Body of pancreas (tissue), 4 donors: ENCODE measurements at regions not wholly inside any gene's neighbourhood (a gene's known extent, or its start where the extent isn't known, plus 50 kb on each side); places are given as distances from the start of the nearest gene placed in this dataset.

Experiments
- ATAC-seq: fragments of 150-250 bp; one replicate; pipeline ENCODE4 v1.9.1; 2016
- DNase-seq, 4 donors: peaks; one replicate each; pipeline ENCODE4 v3.0.0-alpha.2; 2019
- H3K27ac ChIP-seq, 4 donors: fragments of 200-600 bp; sonication (generic); 1 replicate in 3 of 4; 2 replicates in 1 of 4; pipeline versions ENCODE4 v1.5.1 to v1.6.1; 2016 to 2019; ENCODE audit warnings: mild to moderate bottlenecking in 1 of 4, mixed read lengths in 1 of 4, moderate library complexity in 1 of 4
- H3K27me3 ChIP-seq, 2 donors: fragments of 200-600 bp; sonication (generic); one replicate each; pipeline ENCODE4 v1.6.0; 2016; ENCODE audit warnings: mild to moderate bottlenecking in 1 of 2
- H3K36me3 ChIP-seq, 2 donors: fragments of 200-600 bp; sonication (generic); replicated peaks in 1 of 2; 2 replicates each; pipeline ENCODE4 v1.5.1; 2016; ENCODE audit warnings: low read depth in 2 of 2; ENCODE audit not compliant: insufficient read depth in 1 of 2
- H3K4me1 ChIP-seq: fragments of 200-600 bp; sonication (generic); one replicate; pipeline ENCODE4 v1.6.0; 2016
- H3K4me3 ChIP-seq, 2 donors: fragments of 200-600 bp; sonication (generic); 1 replicate in 1 of 2; 2 replicates in 1 of 2; pipeline ENCODE4 v1.5.1; 2016 to 2019
- H3K9me3 ChIP-seq, 3 donors: fragments of 200-600 bp; sonication (generic); 1 replicate in 2 of 3; 2 replicates in 1 of 3; pipeline ENCODE4 v1.5.1; 2016
- CTCF ChIP-seq, 7 experiments: fragments of 450-650 bp in 4 of 7; fragments of 200-600 bp in 3 of 7; sonication (generic) in 3 of 7; IDR thresholded peaks; one replicate each; pipeline ENCODE4 v1.5.1; 2016 to 2019; ENCODE audit warnings: antibody characterized with exemption in 7 of 7
- POLR2A ChIP-seq, 3 donors: fragments of 450-650 bp; IDR thresholded peaks; one replicate each; pipeline ENCODE4 v1.6.1; 2016; ENCODE audit warnings: antibody characterized with exemption in 3 of 3, mild to moderate bottlenecking in 2 of 3
- WGBS, 2 donors: methylation state at CpG; one replicate each; pipeline ENCODE4 v1.1.5; 2017; 5-methylcytosine and 5-hydroxymethylcytosine counted together
- intact Hi-C: fragments of 100-400 bp; cut with DNase I; formaldehyde crosslinking; loops from one replicate; pipeline ENCODE4 v1.15.1; 2023

- DNase-seq: no peak
- intact Hi-C loops: no loop called here
- Histone ChIP-seq H3K9me3 (no peaks in the 10 kb centered on the region), H3K4me3 (no peak overlapping the region), H3K4me1 (no peaks in the 10 kb centered on the region), H3K36me3 (no peaks in the 10 kb centered on the region), H3K27ac (no peak overlapping the region), H3K27me3 (no peaks in the 10 kb centered on the region)
- TF ChIP-seq POLR2A (IDR thresholded peaks at IDR 0.05) (no peak), CTCF (IDR thresholded peaks at IDR 0.05) (no peak)
- no peak for ATAC-seq
- 70% methylated on average over 9 of the region's 9 CpGs for WGBS, 2 donors
Measured at GRCh38 chr3:197408177-197408957, 110.0 kb upstream of the DLG1 start.

- DNase-seq: no peak
- TF ChIP-seq CTCF (IDR thresholded peaks at IDR 0.05) (no peak), POLR2A (IDR thresholded peaks at IDR 0.05) (no peak)
- no peaks in the 10 kb centered on the region for H3K4me1 ChIP-seq
- H3K9me3 ChIP-seq: no peaks in the 10 kb centered on the region
- WGBS, 2 donors: 44 to 91% methylated on average over 3 of the region's 3 CpGs
- intact Hi-C loops: no loop called here
- no peak for ATAC-seq
- no peak overlapping the region for H3K27ac ChIP-seq
- no peak overlapping the region for H3K4me3 ChIP-seq
- H3K36me3 ChIP-seq: no peaks in the 10 kb centered on the region
- H3K27me3 ChIP-seq: no peaks in the 10 kb centered on the region
Measured at GRCh38 chr3:197407526-197407925, 109.1 kb upstream of the DLG1 start.

- Histone ChIP-seq H3K27me3 (no peaks in the 10 kb centered on the region), H3K4me1 (no peaks in the 10 kb centered on the region), H3K27ac (no peak overlapping the region), H3K9me3 (no peaks in the 10 kb centered on the region), H3K36me3 (no peaks in the 10 kb centered on the region), H3K4me3 (no peak overlapping the region)
- ATAC-seq (no peak), DNase-seq (no peak)
- WGBS, 2 donors: 66 to 90% methylated on average over 15 of the region's 15 CpGs
- intact Hi-C loops: no loop called here
- TF ChIP-seq POLR2A (IDR thresholded peaks at IDR 0.05): no peak
- no peak for TF ChIP-seq CTCF (IDR thresholded peaks at IDR 0.05)
Measured at GRCh38 chr3:197407053-197407452, 108.6 kb upstream of the DLG1 start.

GRCh38 chr3:197406266-197406665, 107.9 kb upstream of the DLG1 start:
- Histone ChIP-seq H3K27me3 (no peaks in the 10 kb centered on the region), H3K9me3 (no peaks in the 10 kb centered on the region), H3K27ac (no peak overlapping the region), H3K4me1 (no peaks in the 10 kb centered on the region), H3K36me3 (no peaks in the 10 kb centered on the region), H3K4me3 (no peak overlapping the region)
- WGBS, 2 donors: 50 to 51% methylated on average over 7 of the region's 7 CpGs
- peak in 3 of 4 donors; percentile 13 to 20 (median 19) for DNase-seq
- intact Hi-C loops: no loop called here
- ATAC-seq: no peak
- TF ChIP-seq POLR2A (IDR thresholded peaks at IDR 0.05) (no peak), CTCF (IDR thresholded peaks at IDR 0.05) (no peak)

- Histone ChIP-seq H3K27ac (no peak overlapping the region), H3K27me3 (no peaks in the 10 kb centered on the region), H3K4me1 (no peaks in the 10 kb centered on the region), H3K4me3 (no peak overlapping the region), H3K9me3 (no peaks in the 10 kb centered on the region), H3K36me3 (no peaks in the 10 kb centered on the region)
- 81 to 89% methylated on average over 7 of the region's 7 CpGs for WGBS, 2 donors
- intact Hi-C loops: no loop called here
- no peak for DNase-seq
- ATAC-seq: no peak
- TF ChIP-seq CTCF (IDR thresholded peaks at IDR 0.05) (no peak), POLR2A (IDR thresholded peaks at IDR 0.05) (no peak)
Measured at GRCh38 chr3:197404754-197405153, 106.3 kb upstream of the DLG1 start.
